ENCODE measurements at regions not wholly inside any gene's neighbourhood (a gene's known extent, or its start where the extent isn't known, plus 50 kb on each side); places are given as distances from the start of the nearest gene placed in this dataset.
A peak's percentile ranks its signal among the peaks of the same experiment; 100 is the strongest.
"Not testable (repeated sequence)": the region's sequence is repeated elsewhere in the genome, so short reads cannot be mapped to it uniquely, and the experiment has no call there.

DNA sequence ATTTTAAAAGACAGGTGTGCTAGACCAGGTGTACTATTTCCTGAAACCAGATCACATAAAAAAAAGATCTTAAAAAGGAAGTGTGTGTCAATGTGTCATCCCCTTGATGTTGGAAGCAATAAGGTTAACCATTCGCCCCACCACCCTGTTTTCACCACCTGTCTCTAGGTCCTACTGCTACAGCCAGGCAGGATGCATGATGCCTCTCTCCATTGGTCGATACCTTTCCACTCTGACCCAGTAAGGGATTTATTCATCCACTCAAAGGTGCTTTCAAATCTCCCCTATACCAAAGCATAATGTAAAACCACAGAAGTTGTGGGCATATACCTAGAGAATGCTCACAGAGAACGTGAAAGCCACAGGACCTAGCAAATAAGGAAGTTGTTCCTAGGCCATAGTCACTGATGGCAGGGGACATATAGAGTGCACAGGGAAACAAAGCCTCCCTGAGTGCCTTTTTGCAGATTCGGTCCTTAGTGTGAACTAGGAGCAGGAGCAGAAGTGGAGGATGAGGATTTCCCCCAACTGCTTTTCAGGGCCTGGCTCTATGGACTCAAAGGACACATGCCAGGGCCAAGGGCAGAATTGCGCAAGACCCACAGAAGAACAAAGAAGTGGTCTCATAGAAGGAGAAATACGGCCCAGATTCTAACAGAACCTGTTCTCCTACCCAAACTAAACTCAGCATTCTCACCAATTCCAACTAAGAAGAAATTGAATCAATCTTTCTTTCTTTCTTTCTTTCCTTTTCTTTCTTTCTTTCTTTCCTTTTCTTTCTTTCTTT, 631.5 kb upstream of the NRP1 start:
- FAIRE-seq = no peak
- DNase-seq (ENCODE audit: low spot score) = no peak

DNA sequence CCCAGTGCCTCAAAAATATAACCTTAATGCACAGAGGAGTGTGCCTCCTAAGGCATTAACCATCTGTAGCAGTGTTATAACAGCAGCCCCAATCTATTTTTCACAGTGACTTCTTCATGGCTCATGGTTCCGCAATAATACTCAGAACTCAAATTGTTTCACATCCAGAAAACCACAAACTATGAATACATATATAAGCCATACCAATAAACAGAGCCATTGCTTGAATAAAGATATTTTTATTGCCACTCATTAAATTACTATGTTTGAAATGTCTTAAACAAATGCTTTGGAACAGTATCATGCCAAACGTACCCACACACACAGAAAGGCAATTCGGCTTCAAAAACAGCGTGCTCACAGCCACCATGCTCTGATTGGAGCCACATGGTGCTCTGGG, 629.3 kb upstream of the NRP1 start:
- FAIRE-seq (no peak), DNase-seq (ENCODE audit: low spot score) (no peak)

DNA sequence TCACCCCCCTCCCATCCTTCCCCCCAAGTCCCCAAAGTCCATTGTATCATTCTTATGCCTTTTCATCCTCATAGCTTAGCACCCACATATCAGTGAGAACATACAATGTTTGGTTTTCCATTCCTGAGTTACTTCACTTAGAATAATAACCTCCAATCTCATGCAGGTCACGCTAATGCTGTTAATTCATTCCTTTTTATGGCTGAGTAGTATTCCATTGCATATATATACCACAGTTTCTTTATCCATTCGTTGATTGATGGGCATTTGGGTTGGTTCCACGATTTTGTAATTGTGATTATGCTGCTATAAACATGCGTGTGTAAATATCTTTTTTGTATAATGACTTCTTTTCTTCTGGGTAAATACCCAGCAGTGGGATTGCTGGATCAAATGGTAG, 621.9 kb upstream of the NRP1 start:
- not testable (repeated sequence) for FAIRE-seq; DNase-seq (ENCODE audit: low spot score)

DNA sequence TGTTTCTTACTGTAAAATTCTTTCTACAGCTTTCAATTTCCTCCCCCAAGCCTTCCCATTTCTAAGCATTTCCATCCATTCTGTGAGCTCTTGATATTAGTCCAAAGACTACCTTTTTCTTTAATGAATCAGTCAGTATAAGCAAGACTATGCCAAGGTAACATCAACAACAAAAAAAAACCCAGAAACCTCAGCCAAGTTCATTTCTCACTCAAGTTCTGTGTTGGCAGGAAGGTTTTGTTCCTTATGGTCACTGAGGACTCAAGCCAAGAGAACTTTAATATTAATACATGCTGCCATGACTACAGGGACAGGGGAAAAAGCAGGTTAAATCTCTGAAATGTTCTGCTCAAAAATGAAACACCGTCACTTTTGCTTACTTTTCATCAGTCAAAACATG, 621.2 kb upstream of the NRP1 start:
- FAIRE-seq (no peak), DNase-seq (ENCODE audit: low spot score) (no peak)

DNA sequence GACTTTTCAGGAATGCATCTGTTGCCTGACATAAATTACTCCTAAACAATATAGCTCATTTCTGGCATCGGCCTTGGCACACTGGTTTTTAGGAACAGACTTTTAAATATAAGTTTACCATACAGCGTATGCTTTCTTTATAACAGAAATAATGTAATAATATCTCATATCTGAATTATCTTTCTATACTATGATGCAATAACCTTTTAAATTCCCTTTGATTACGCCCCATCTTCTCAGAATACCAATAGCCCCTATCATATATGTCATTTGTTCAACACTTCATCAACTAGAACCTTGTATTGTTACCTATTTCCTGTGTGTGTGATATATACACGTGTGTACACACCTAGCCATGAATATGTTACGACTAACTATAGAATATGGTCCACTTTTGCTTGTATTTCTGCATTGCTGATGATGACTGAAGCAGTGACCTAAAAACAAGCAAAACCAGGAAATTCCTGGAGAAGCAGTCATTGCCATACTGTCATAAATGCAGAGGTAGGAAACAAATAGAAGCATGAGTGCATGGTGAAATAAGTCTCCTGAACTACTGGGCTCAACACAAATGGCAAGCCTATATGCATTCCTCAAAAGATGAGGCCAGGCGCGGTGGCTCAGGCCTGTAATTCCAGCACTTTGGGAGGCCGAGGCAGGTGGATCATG, 618.4 kb upstream of the NRP1 start:
- DNase-seq (ENCODE audit: low spot score) (no peak), FAIRE-seq (no peak)

DNA sequence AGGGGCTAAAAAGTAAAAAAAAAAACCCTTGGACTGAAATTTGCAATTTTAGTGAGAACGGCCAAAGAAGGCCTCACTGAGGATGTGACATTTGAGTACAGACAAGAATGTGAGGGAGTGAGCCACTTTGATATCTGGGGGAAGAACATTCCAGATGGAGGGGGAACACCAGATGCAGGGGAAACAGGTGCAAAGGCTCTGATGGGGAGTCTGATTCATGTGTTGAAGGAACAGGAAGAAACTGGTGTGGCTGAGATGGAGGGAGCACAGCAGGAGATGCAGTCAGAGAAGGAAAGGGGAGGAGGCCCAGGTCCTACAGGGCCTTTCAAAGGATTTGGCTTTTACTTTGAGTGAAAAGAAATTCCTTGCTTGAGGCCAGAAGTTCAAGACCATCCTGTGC, 615.7 kb upstream of the NRP1 start:
- DNase-seq (ENCODE audit: low spot score) (no peak), FAIRE-seq (no peak)

DNA sequence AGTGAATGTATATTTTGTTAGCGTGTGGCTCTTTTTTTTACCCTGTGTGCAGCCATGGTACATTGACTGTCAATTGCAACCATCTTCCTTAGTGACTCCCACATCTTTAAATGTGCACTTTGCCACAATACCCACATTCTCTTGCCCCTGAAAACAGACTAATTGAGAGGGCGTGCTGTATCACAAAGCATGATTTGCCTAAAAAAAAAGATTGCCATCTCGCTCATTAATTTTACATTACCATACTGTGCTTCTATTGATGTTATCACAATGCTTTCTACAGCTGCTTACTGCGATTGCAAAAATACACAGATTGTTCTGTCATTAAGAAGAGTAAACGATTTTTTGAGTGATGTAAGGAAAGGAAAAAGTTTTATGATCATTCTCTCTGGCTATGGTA, 613.1 kb upstream of the NRP1 start:
- FAIRE-seq (no peak), DNase-seq (ENCODE audit: low spot score) (no peak)

DNA sequence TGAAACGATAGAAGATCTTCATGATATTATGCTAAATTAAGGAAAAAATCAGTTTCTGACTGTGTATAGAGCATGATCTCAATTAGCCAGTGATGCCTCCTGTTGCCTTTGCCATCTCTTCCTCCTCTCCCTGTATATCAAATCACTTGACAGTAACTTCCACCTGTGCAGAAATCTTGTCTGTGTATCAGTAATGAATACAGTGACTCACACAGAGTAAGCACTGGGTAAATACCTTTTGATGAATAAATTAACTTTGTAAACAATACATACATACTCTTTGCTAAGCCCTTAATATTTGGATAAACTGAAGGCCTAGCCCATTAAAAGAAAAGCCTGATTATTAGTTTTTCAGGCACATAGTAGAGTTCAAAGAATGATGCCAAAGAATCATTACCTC, 610.6 kb upstream of the NRP1 start:
- FAIRE-seq (no peak), DNase-seq (ENCODE audit: low spot score) (no peak)

DNA sequence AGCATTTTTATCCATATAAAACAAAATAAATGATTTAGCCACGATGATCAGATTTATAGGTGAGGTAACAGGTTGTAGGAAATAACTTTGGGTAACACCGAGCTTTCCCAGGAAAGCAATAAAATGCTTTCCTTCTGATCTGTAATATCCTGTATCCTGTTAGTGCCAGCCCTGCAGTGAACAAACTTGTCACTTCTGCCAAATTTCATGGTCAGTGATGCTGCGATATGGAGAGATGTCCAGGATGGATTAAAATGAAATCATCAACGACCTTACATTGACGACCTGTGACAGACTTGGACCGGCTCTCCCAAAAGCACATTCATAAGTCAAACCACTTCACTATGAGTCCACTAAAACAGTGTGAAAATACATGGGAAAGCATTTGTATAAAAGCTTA, 608.0 kb upstream of the NRP1 start:
- FAIRE-seq = no peak

DNA sequence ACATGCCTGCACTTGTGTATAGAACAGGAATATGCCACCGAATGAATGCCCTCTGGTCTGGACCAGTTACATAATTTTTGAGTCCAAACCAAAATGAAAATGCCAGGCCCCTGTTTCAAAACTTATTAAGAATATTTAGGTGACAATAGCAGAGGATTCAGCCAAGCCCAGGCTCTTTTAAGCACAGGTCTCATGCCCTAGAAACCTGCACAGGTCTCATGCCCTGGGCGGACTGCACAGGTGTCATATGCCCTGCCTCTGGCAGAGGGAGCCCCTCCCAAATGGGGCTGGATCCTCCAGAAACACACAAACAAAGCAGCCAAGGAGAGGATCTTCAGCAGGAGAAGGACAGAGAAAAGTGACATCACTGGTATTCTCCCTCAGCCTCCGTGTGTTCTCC, 605.4 kb upstream of the NRP1 start:
- FAIRE-seq (no peak), DNase-seq (ENCODE audit: low spot score) (no peak)

More for the DNA sequence above, 608.0 kb upstream of the NRP1 start:
- DNase-seq (ENCODE audit: low spot score) = no peak

DNA sequence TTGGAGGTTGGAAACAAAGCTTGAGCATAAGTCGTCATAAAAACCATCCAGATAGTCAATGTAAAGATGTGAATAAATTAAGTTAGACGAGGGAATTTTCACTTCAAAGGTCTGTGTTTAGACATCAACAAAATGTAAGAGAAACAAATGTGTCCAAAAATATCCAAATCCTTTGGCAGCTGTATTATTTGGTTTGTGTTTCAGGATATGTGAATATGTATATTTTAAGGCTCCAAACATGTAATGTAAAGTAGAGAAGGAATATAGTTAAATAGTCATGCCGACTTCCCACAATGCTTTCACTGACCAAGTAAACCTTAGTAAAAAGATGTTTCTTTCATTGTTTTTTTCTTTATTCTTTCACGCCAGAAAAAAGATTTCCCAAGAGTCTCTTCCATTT, 604.9 kb upstream of the NRP1 start:
- FAIRE-seq (no peak), DNase-seq (ENCODE audit: low spot score) (no peak)

DNA sequence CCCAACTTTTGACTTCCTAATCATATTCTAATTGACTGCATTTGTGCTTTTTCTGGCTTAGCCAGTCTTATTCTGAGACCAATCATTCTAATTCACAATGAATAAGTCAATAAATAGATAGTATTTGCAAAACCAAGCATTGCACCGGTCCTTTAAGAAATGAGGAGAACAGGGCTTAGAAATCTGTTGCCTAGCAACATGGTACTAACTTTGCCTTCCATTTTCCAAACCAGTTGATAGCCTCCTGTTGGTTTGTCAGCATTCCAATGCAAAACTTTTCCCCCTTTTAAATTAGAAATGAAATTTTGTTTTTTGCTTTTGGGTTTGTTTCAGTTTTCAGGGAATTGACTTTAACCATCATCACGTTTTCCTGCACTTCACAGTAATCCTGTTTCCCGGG, 603.5 kb upstream of the NRP1 start:
- no peak for FAIRE-seq

DNA sequence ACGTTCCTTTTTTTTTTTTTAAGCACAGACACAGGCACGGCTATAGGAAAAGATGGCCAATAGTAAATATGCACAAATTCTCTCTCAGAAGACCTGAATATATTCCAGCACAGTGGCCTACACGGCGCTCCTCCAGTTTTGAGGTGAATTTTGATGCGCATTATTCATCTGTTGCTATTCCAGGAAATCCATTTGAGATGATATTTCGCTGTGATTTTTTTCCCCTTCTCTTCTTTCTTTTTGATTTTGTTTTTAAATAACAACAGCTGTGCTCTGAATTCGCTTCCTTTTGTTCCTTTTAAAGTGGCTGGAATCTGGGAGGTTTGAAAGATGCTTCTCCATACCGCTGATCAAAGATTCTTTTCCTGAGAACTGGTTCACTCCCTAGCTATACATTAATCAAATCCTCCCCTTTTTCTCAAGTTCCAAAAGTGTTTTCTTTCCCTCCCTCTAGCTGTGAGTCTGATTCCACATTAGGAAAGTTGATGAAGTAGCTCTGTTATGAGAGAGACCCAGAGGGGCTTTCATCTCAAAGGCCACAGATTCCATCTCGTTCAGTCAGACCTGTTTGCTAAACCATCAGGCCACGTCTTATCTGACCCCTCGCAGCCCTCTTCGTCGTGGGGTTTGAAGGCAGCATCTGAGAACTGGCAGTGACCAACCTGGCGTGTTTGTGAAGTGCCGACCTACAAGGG, 602.7 kb upstream of the NRP1 start:
- no peak for FAIRE-seq
- no peak for DNase-seq (ENCODE audit: low spot score)

More for the DNA sequence above, 603.5 kb upstream of the NRP1 start:
- DNase-seq (ENCODE audit: low spot score) = no peak

DNA sequence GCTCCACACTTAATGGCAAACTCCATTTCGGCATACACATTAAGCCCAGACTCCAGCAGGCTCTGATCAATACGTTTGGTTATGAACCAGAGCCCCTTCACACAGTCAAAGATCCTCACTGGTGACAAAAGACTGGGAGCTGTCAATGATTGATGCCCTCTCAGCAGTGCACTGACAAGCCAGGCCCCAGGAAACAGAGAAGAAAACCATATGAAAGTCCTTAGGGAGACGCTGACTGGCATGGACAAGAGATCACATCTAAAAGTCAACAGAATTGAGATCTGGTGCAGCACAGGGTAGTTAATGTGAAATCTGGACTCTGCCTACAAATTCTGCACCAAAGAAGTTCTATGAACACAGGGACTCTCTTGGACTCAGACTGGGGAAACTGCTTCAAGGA, 600.9 kb upstream of the NRP1 start:
- FAIRE-seq (no peak), DNase-seq (ENCODE audit: low spot score) (no peak)

DNA sequence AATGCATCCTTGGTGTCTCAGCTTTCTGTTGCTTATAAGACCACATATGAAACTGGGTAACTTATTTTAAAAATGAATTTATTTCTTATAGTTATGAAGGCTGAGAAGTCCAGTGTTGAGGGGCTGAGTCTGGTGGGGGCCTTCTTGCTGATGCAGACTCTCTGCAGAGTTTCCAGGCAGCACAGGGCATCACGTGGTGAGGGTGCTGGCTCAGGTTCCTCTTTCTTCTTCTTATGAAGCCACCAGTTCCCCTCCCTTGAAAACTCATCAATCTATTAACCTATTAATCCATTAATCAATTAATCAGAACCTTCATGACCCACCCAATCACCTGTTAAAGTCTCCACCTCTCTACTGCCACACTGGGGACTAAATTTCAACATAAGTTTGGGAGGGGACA, 595.6 kb upstream of the NRP1 start:
- DNase-seq (ENCODE audit: low spot score) = no peak
- no peak for FAIRE-seq

DNA sequence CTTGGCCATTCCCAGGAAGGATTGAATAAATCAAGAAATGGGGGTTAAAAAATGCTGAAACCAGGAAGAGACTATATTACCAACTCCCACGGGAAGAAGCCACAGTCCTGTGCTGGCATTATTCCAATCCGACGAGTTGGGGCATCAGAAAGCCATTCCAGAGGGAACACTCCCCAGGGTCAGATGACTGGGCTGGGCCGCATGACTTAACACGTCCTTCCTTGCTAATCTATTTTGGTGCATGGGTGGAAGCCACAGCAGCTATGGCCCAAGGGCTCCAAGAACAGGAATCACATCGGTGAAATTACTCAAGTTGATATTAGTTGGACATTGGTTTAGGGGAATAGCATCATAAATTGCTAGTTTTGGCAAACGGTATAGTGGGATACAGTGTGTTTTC, 592.9 kb upstream of the NRP1 start:
- FAIRE-seq = peak; percentile 66
- peak; percentile 42 for DNase-seq (ENCODE audit: low spot score)

DNA sequence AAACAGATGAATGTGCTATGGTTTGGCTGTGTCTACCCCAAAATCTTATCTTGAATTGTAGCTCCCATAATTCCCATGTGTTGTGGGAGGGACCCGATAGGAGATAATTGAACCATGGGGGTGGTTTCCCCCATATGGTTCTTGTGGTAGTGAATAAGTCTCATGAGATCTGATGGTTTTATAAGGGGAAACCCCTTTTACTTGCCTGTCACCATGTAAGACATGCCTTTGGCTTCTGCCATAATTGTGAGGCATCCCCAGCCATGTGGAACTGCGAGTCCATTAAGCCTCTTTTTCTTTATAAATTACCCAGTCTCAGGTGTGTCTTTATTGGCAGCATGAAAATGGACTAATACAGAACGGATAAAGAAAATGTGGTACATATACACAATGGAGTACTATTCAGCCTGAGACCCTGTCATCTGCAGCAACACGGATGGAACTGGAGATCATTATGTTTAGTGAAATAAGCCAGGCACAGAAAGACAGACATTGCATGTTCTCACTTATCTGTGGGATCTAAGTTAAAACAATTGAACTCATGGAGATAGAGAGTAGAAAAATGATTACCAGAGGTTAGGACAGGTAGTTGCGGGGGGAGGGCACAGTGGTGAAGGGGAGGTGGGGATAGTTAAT, 587.6 kb upstream of the NRP1 start:
- DNase-seq (ENCODE audit: low spot score) (no peak), FAIRE-seq (peak; percentile 10)

DNA sequence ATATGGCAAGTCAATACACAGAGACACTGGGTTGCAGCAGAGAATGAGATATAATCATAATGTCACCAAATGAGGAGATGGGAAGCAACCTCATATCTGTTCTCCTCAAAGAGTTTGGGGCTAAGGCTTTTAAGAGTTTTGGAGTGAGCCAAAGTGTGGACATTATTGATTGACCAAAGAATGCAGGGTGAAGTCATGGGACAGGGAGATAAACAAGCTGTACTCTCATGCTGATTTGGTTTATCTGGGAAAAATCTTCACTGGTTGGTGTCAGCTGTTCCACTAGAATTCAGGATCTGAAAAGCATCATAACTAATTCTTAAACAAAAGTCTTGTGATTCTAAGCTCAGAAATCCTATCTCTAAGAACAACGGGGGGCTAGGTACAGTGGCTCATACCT, 585.9 kb upstream of the NRP1 start:
- DNase-seq (ENCODE audit: low spot score) (no peak), FAIRE-seq (no peak)

DNA sequence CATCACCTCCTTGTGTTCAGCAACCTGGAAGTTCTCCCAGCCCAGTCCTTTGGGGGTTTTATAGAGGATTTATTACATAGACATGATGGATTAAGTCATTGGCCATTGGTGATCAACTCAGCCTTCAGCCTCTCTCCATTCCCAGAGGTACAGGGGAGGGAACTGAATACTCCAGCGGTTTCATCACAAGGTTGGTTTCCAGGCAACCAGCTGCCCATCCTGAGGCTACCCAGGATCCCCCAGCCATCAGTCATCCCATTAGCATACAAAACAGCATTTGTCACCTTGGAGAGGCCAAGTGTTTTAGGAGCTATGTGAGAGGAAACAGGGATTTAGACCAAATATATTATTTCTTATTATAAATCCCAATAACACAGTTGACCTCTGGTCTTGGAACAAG, 584.8 kb upstream of the NRP1 start:
- DNase-seq (ENCODE audit: low spot score) (no peak), FAIRE-seq (no peak)

DNA sequence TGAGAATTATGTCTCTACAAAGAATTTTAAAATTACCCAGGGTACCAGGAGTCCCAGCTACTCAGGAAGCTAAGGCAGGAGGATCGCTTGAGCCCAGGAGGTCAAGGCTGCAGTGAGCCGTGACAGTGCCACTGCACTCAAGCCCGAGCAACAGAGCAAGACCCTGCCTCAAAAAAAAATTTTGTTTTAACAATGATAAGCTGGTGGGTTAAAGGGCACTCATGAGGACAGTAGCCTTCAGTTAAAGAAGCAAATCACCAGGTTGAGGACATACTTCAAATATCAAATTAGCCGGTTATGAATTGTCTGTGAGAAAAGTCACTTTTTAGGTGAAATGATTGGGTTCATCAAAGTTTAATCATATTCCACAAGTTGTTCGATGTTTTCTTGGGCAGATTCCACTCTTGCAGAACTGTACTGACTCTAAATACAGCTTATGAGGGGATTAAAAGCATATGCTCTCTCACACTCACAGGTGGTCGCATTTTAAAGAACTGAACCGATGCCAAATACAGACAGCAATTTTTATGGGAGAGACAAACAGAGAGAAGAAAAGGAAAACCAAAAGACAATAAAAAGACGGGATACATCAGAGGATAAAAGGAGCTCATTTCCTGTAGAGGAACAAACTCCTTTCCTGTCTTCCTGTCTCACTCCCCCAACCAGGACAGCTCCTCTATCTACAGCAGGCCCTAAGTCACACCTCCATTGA, 582.8 kb upstream of the NRP1 start:
- FAIRE-seq = no peak

DNA sequence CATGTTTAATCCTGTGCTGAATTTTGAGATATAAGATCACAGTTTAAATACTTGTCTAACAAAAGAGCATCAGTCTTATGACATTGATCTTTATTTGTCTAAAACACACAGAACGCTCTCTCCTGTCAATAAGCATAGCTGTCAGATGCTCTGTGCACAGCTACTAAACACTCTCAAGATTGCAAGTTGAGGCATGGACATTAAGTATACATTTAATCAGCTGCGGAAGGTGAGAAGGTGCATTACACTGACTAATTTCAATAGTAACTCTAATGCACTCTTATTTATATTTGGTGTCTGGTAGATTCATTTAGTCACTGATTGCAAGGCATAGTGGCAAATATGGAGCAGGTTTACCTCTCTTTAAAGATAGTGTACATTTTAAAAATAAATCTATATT, 580.3 kb upstream of the NRP1 start:
- DNase-seq (ENCODE audit: low spot score) = no peak
- no peak for FAIRE-seq

More for the DNA sequence above, 582.8 kb upstream of the NRP1 start:
- DNase-seq (ENCODE audit: low spot score) = no peak

Data from RCC 7860 (cell line).